ENCODE measurements at regions not wholly inside any gene's neighbourhood (a gene's known extent, or its start where the extent isn't known, plus 50 kb on each side); places are given as distances from the start of the nearest gene placed in this dataset.

GRCh38 chr22:22796724-22797123 lies 90.9 kb upstream of the IGLL5 start:
- ATAC-seq (ENCODE audit: poor library complexity) (no peak), DNase-seq (no peak)
- CTCF ChIA-PET, result no interaction called here
- Histone ChIP-seq H3K27me3 (ENCODE audit: control insufficient read depth in 1 of 2, insufficient read depth in 2 of 2, low read length in 2 of 2) (peaks cover 0 to 2% of the 10 kb centered on the region in 2 experiments), H3K9me3 (ENCODE audit: control insufficient read depth in 1 of 2, insufficient read depth in 1 of 2, low read length in 2 of 2) (no peaks in the 10 kb centered on the region), H3K4me3 (ENCODE audit: low read length) (no peak overlapping the region), H3K36me3 (ENCODE audit: insufficient read depth, low read length) (no peaks in the 10 kb centered on the region), H3K27ac (ENCODE audit: low read depth in 1 of 2, low read length in 2 of 2) (no peak overlapping the region), H3K4me1 (ENCODE audit: insufficient read depth, low read length) (peaks cover 19% of the 10 kb centered on the region)
- POLR2A ChIA-PET, result no interaction called here
- Mint-ChIP-seq H3K9me3 (no peaks in the 10 kb centered on the region), H3K27me3 (no peaks in the 10 kb centered on the region), H3K27ac (no peak overlapping the region), H3K4me3 (no peak overlapping the region), H3K36me3 (ENCODE audit: low read depth) (no peaks in the 10 kb centered on the region), H3K4me1 (ENCODE audit: low read depth) (peaks cover 37% of the 10 kb centered on the region)
- intact Hi-C loops (cut with DNase I, micrococcal nuclease), result no loop called here
- TF ChIP-seq, protein P1, sequence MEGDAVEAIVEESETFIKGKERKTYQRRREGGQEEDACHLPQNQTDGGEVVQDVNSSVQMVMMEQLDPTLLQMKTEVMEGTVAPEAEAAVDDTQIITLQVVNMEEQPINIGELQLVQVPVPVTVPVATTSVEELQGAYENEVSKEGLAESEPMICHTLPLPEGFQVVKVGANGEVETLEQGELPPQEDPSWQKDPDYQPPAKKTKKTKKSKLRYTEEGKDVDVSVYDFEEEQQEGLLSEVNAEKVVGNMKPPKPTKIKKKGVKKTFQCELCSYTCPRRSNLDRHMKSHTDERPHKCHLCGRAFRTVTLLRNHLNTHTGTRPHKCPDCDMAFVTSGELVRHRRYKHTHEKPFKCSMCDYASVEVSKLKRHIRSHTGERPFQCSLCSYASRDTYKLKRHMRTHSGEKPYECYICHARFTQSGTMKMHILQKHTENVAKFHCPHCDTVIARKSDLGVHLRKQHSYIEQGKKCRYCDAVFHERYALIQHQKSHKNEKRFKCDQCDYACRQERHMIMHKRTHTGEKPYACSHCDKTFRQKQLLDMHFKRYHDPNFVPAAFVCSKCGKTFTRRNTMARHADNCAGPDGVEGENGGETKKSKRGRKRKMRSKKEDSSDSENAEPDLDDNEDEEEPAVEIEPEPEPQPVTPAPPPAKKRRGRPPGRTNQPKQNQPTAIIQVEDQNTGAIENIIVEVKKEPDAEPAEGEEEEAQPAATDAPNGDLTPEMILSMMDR (IDR thresholded peaks at IDR 0.05), result no peak

DNA sequence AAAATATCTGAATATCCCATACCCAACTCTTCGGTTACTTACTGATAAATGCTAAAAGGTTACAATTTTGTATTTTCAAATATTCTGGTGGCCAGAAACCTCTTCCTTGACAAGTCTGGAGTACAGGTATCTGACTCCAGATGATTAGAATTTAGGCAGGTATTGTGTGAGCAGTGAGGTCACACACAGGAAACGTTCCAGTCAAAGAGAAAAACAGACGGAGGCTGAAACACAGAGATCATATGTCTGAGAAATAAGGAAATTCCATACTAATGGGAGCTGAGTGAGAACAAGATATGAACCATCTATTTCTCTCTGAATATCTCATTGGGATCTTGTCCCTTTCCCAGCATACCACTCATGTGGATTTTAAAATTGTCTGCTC lies 89.4 kb upstream of the IGLL5 start:
- CTCF ChIA-PET, result interaction anchor here (1.4 to 2.4 kb wide), 3 partner anchors 10 to 79 kb away, joined by 4 to 8 read pairs (median 7); no protein-coding TSS in a partner anchor

DNA sequence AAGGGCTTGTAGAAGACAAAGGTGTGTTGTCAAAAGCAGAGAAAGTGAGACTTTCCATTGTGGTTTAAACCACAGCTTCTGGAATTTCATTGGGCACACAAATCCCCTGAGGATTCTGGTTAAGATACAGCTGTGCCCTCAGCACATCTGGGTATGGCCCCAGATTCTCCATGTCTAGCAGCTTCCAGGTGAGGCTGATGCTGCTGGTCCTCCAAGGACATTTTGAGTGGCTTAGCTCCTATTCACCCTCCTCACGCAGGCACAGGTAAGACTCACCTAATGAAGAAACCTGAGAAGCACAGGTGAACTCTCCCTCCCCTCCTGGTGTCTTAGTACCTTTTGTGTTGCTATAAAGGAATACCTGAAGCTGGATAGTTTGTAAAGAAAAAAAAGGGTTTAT lies 88.9 kb upstream of the IGLL5 start:
- no peak for ATAC-seq (ENCODE audit: poor library complexity)
- CTCF ChIA-PET, result interaction anchor here (1.4 to 2.4 kb wide), 3 partner anchors 11 to 79 kb away, joined by 4 to 8 read pairs (median 7); no protein-coding TSS in a partner anchor
- POLR2A ChIA-PET, result interaction anchor here (1.0 to 1.6 kb wide), 3 partner anchors 20 to 45 kb away, joined by 3 to 6 read pairs (median 3); no protein-coding TSS in a partner anchor
- intact Hi-C loops (cut with DNase I, micrococcal nuclease), result no loop called here
- H3K4me1 Mint-ChIP-seq (ENCODE audit: low read depth), result peaks cover 39% of the 10 kb centered on the region
- no peaks in the 10 kb centered on the region for H3K9me3 Mint-ChIP-seq
- H3K4me3 Mint-ChIP-seq, result no peak overlapping the region
- peak overlapping the region; percentile 81 for H3K27ac Mint-ChIP-seq
- Histone ChIP-seq H3K9me3 (ENCODE audit: control insufficient read depth in 1 of 2, insufficient read depth in 1 of 2, low read length in 2 of 2) (no peaks in the 10 kb centered on the region), H3K36me3 (ENCODE audit: insufficient read depth, low read length) (no peaks in the 10 kb centered on the region), H3K27ac (ENCODE audit: low read depth in 1 of 2, low read length in 2 of 2) (no peak overlapping the region), H3K4me3 (ENCODE audit: low read length) (no peak overlapping the region), H3K27me3 (ENCODE audit: control insufficient read depth in 1 of 2, insufficient read depth in 2 of 2, low read length in 2 of 2) (peaks cover 0 to 2% of the 10 kb centered on the region in 2 experiments), H3K4me1 (ENCODE audit: insufficient read depth, low read length) (peaks cover 22% of the 10 kb centered on the region)
- no peaks in the 10 kb centered on the region for H3K36me3 Mint-ChIP-seq (ENCODE audit: low read depth)
- no peak for DNase-seq
- TF ChIP-seq, protein P1 (IDR thresholded peaks at IDR 0.05), result no peak
- no peaks in the 10 kb centered on the region for H3K27me3 Mint-ChIP-seq

More for the DNA sequence above, 89.4 kb upstream of the IGLL5 start:
- POLR2A ChIA-PET, result interaction anchor here (1.0 to 1.6 kb wide), 2 partner anchors 21 to 22 kb away, joined by 3 to 6 read pairs; no protein-coding TSS in a partner anchor
- Histone ChIP-seq H3K27ac (ENCODE audit: low read depth in 1 of 2, low read length in 2 of 2) (no peak overlapping the region), H3K4me3 (ENCODE audit: low read length) (no peak overlapping the region), H3K36me3 (ENCODE audit: insufficient read depth, low read length) (no peaks in the 10 kb centered on the region), H3K9me3 (ENCODE audit: control insufficient read depth in 1 of 2, insufficient read depth in 1 of 2, low read length in 2 of 2) (no peaks in the 10 kb centered on the region), H3K4me1 (ENCODE audit: insufficient read depth, low read length) (peaks cover 18% of the 10 kb centered on the region), H3K27me3 (ENCODE audit: control insufficient read depth in 1 of 2, insufficient read depth in 2 of 2, low read length in 2 of 2) (peaks cover 0 to 2% of the 10 kb centered on the region in 2 experiments)
- H3K27me3 Mint-ChIP-seq, result no peaks in the 10 kb centered on the region
- peak overlapping the region; percentile 81 for H3K27ac Mint-ChIP-seq
- no peaks in the 10 kb centered on the region for H3K9me3 Mint-ChIP-seq
- peaks cover 36% of the 10 kb centered on the region for H3K4me1 Mint-ChIP-seq (ENCODE audit: low read depth)
- intact Hi-C loops (cut with DNase I, micrococcal nuclease), result no loop called here
- H3K4me3 Mint-ChIP-seq, result no peak overlapping the region
- H3K36me3 Mint-ChIP-seq (ENCODE audit: low read depth), result no peaks in the 10 kb centered on the region
- TF ChIP-seq, protein P1 (IDR thresholded peaks at IDR 0.05), result no peak
- DNase-seq (no peak), ATAC-seq (ENCODE audit: poor library complexity) (peak; percentile 69)
